ENCODE measurements at regions not wholly inside any gene's neighbourhood (a gene's known extent, or its start where the extent isn't known, plus 50 kb on each side); places are given as distances from the start of the nearest gene placed in this dataset.

DNA sequence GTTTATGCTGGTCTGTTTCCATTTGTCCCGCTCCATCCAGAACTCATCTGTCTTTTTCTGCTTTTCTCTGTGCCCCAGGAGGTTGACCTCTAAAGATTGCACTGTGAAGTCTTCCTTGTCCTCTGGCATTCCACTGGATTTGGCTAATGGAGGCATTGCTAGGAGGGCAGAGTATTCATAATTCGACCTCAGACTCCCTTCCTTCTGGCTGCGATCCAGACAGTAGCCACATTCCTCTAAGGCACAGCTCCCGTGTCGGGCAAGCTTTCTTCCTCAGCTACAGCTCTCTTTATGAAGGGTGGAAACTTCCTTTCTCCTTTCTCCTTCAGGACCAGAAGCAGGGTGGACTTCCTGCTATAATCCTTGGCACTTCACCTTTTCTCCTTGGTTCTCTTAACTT lies 175.9 kb downstream of the BAMBI start:
- H3K36me3 ChIP-seq (ENCODE audit: control insufficient read depth, insufficient read depth, low read length) = no peaks in the 10 kb centered on the region
- CTCF ChIA-PET = no interaction called here
- no peak overlapping the region for H3K4me3 ChIP-seq (ENCODE audit: low read depth, low read length)
- TF ChIP-seq, protein P1, sequence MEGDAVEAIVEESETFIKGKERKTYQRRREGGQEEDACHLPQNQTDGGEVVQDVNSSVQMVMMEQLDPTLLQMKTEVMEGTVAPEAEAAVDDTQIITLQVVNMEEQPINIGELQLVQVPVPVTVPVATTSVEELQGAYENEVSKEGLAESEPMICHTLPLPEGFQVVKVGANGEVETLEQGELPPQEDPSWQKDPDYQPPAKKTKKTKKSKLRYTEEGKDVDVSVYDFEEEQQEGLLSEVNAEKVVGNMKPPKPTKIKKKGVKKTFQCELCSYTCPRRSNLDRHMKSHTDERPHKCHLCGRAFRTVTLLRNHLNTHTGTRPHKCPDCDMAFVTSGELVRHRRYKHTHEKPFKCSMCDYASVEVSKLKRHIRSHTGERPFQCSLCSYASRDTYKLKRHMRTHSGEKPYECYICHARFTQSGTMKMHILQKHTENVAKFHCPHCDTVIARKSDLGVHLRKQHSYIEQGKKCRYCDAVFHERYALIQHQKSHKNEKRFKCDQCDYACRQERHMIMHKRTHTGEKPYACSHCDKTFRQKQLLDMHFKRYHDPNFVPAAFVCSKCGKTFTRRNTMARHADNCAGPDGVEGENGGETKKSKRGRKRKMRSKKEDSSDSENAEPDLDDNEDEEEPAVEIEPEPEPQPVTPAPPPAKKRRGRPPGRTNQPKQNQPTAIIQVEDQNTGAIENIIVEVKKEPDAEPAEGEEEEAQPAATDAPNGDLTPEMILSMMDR (IDR thresholded peaks at IDR 0.05; ENCODE audit: insufficient read depth, low read depth, low read length) = no peak
- H3K27me3 ChIP-seq (ENCODE audit: control insufficient read depth, insufficient read depth, low read length) = peaks cover 22% of the 10 kb centered on the region
- DNase-seq (ENCODE audit: low read depth) = no peak
- POLR2A ChIA-PET = no interaction called here

DNA sequence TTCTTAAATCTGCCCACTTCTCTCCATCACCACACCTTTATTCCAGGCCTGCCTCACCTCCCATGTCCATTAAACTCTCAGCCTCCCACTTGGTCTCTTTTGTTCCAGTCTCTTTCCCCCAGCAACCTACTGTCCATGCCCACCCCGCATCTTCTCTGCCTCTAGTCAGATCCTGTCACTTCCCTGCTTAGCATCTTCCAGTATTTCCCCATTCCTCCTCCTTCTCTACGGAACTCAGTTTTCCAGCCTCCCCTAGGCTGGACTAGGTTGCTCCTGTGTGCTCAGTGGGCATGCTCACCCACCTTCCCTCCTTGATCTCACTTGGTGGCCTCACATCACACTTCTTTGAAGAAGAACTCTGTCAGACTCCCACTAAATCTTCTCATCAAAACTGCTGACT lies 179.8 kb downstream of the BAMBI start:
- no peak overlapping the region for H3K4me3 ChIP-seq (ENCODE audit: low read depth, low read length)
- ChIA-PET POLR2A (no interaction called here), CTCF (no interaction called here)
- H3K27me3 ChIP-seq (ENCODE audit: control insufficient read depth, insufficient read depth, low read length) = peaks cover 10% of the 10 kb centered on the region
- no peak for DNase-seq (ENCODE audit: low read depth)
- TF ChIP-seq, protein P1 (IDR thresholded peaks at IDR 0.05; ENCODE audit: insufficient read depth, low read depth, low read length) = no peak
- H3K36me3 ChIP-seq (ENCODE audit: control insufficient read depth, insufficient read depth, low read length) = no peaks in the 10 kb centered on the region

- Histone ChIP-seq H3K4me3 (ENCODE audit: low read depth, low read length) (no peak overlapping the region), H3K36me3 (ENCODE audit: control insufficient read depth, insufficient read depth, low read length) (no peaks in the 10 kb centered on the region), H3K27me3 (ENCODE audit: control insufficient read depth, insufficient read depth, low read length) (peaks cover 5% of the 10 kb centered on the region)
- TF ChIP-seq, protein P1 (IDR thresholded peaks at IDR 0.05; ENCODE audit: insufficient read depth, low read depth, low read length) = no peak
- ChIA-PET POLR2A (no interaction called here), CTCF (no interaction called here)
- no peak for DNase-seq (ENCODE audit: low read depth)
Measured at GRCh38 chr10:28858646-28859045, 181.3 kb downstream of the BAMBI start.

GRCh38 chr10:28859791-28860190 lies 182.5 kb downstream of the BAMBI start:
- no peak for DNase-seq (ENCODE audit: low read depth)
- no peak overlapping the region for H3K4me3 ChIP-seq (ENCODE audit: low read depth, low read length)
- ChIA-PET CTCF (no interaction called here), POLR2A (no interaction called here)
- H3K27me3 ChIP-seq (ENCODE audit: control insufficient read depth, insufficient read depth, low read length) = peaks cover under 1% of the 10 kb centered on the region; the same call in 1 of the 2 replicates
- TF ChIP-seq, protein P1 (IDR thresholded peaks at IDR 0.05; ENCODE audit: insufficient read depth, low read depth, low read length) = no peak
- H3K36me3 ChIP-seq (ENCODE audit: control insufficient read depth, insufficient read depth, low read length) = no peaks in the 10 kb centered on the region

- ChIA-PET POLR2A (no interaction called here), CTCF (interaction anchor here (0.9 kb wide), 1 partner anchor 10 kb away, joined by 4 read pairs; no protein-coding TSS in a partner anchor)
- no peaks in the 10 kb centered on the region; the same call in 1 of the 2 replicates for H3K27me3 ChIP-seq (ENCODE audit: control insufficient read depth, insufficient read depth, low read length)
- TF ChIP-seq, protein P1 (IDR thresholded peaks at IDR 0.05; ENCODE audit: insufficient read depth, low read depth, low read length) = no peak
- DNase-seq (ENCODE audit: low read depth) = no peak
- no peaks in the 10 kb centered on the region for H3K36me3 ChIP-seq (ENCODE audit: control insufficient read depth, insufficient read depth, low read length)
- H3K4me3 ChIP-seq (ENCODE audit: low read depth, low read length) = no peak overlapping the region
Measured at GRCh38 chr10:28862219-28862618, 184.9 kb downstream of the BAMBI start.

All from BJ (cell line).